ENCODE measurements at regions not wholly inside any gene's neighbourhood (a gene's known extent, or its start where the extent isn't known, plus 50 kb on each side); places are given as distances from the start of the nearest gene placed in this dataset.

GRCh38 chr2:234592541-234592940 lies 95.7 kb upstream of the ARL4C start:
- TF ChIP-seq CTCF (IDR thresholded peaks at IDR 0.05) (no peak), EP300 (IDR thresholded peaks at IDR 0.05) (no peak)

All from esophagus muscularis mucosa (tissue), 3 donors.